Thyroid gland (tissue), 4 donors: ENCODE measurements at regions not wholly inside any gene's neighbourhood (a gene's known extent, or its start where the extent isn't known, plus 50 kb on each side); places are given as distances from the start of the nearest gene placed in this dataset.

Source experiments
- POLR2A ChIP-seq, 2 donors: fragments of 450-650 bp; IDR thresholded peaks; one replicate each; pipeline ENCODE4 v1.6.1; 2017; ENCODE audit warnings: antibody characterized with exemption in 2 of 2, mild to moderate bottlenecking in 2 of 2, moderate library complexity in 1 of 2
- TF ChIP-seq, protein P1 (sequence below), 6 experiments: fragments of 200-600 bp in 3 of 6; fragments of 450-650 bp in 3 of 6; sonication (generic) in 3 of 6; IDR thresholded peaks; one replicate each; pipeline ENCODE4 v1.5.1; 2016 to 2019; ENCODE audit warnings: antibody characterized with exemption in 6 of 6, mild to moderate bottlenecking in 2 of 6, inconsistent platforms in 1 of 6, moderate library complexity in 1 of 6

DNA sequence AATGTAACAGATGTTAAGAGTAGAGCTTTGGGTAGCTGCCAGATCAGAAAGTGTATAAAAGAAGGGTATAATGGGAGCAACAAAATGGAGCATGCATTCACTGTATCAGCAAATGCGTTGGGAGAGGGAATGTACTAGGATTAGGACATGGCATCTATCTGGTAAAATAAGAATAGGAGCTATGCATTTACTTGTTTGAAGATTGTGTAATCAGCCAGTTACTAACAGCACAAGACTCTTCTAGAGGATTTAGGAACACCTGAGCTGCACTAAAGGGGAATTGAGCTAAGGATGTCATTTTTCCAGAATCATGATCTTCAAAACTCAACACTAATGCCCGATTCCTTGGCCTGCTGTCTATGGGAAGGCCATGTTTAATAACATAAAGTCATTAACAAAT is 394.2 kb upstream of the TNP1 start:
- TF ChIP-seq, protein P1, sequence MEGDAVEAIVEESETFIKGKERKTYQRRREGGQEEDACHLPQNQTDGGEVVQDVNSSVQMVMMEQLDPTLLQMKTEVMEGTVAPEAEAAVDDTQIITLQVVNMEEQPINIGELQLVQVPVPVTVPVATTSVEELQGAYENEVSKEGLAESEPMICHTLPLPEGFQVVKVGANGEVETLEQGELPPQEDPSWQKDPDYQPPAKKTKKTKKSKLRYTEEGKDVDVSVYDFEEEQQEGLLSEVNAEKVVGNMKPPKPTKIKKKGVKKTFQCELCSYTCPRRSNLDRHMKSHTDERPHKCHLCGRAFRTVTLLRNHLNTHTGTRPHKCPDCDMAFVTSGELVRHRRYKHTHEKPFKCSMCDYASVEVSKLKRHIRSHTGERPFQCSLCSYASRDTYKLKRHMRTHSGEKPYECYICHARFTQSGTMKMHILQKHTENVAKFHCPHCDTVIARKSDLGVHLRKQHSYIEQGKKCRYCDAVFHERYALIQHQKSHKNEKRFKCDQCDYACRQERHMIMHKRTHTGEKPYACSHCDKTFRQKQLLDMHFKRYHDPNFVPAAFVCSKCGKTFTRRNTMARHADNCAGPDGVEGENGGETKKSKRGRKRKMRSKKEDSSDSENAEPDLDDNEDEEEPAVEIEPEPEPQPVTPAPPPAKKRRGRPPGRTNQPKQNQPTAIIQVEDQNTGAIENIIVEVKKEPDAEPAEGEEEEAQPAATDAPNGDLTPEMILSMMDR (IDR thresholded peaks at IDR 0.05), result no peak
- TF ChIP-seq POLR2A (IDR thresholded peaks at IDR 0.05), result no peak
